HEK293T (cell line): ENCODE measurements at regions not wholly inside any gene's neighbourhood (a gene's known extent, or its start where the extent isn't known, plus 50 kb on each side); places are given as distances from the start of the nearest gene placed in this dataset.
"Not testable (repeated sequence)": the region's sequence is repeated elsewhere in the genome, so short reads cannot be mapped to it uniquely, and the experiment has no call there.

Experiments
- CTCF ChIA-PET: fragments of 350-600 bp; formaldehyde crosslinking; extraction: SDS; loops from one replicate; lab custom pipeline; 2021; ENCODE audit warnings: antibody characterized with exemption, inconsistent platforms; lab: Yijun Ruan, JAX
- POLR2A ChIA-PET: fragments of 350-600 bp; formaldehyde crosslinking; extraction: SDS; loops from one replicate; lab custom pipeline; 2020; ENCODE audit warnings: antibody characterized with exemption, inconsistent platforms; lab: Yijun Ruan, JAX
- DNase-seq: peaks from one replicate; pipeline ENCODE4 v3.0.0; 2012; ENCODE audit warnings: mixed read lengths; ENCODE audit errors: extremely low spot score
- ARNT ChIP-seq: fragments of 450-650 bp; IDR thresholded peaks from 2 replicates; pipeline ENCODE4 v1.6.1; 2017; ENCODE audit warnings: mild to moderate bottlenecking
- BHLHE40 ChIP-seq: fragments of 450-650 bp; IDR thresholded peaks from 2 replicates; pipeline ENCODE4 v1.6.1; 2016; ENCODE audit warnings: mild to moderate bottlenecking, moderate library complexity, borderline replicate concordance
- CTBP1 ChIP-seq: fragments of 450-650 bp; IDR thresholded peaks from 2 replicates; pipeline ENCODE4 v1.6.1; 2016; ENCODE audit warnings: borderline replicate concordance
- ELF4 ChIP-seq: fragments of 450-650 bp; IDR thresholded peaks from 2 replicates; pipeline ENCODE4 v1.6.1; 2017; ENCODE audit warnings: antibody characterized with exemption
- FOXA1 ChIP-seq: fragments of 450-650 bp; IDR thresholded peaks from 2 replicates; pipeline ENCODE4 v1.6.1; 2016; ENCODE audit warnings: mild to moderate bottlenecking
- FOXK2 ChIP-seq: fragments of 450-650 bp; IDR thresholded peaks from 2 replicates; pipeline ENCODE4 v1.6.1; 2016; ENCODE audit warnings: mild to moderate bottlenecking
- FOXM1 ChIP-seq: fragments of 450-650 bp; IDR thresholded peaks from 2 replicates; pipeline ENCODE4 v1.6.1; 2017; ENCODE audit warnings: mild to moderate bottlenecking, borderline replicate concordance
- HDGF ChIP-seq: fragments of 450-650 bp; IDR thresholded peaks from 2 replicates; pipeline ENCODE4 v1.6.1; 2017; ENCODE audit warnings: antibody characterized with exemption, borderline replicate concordance
- L3MBTL2 ChIP-seq: fragments of 450-650 bp; conservative IDR thresholded peaks from 2 replicates; pipeline ENCODE4 v1.6.1; 2016; ENCODE audit warnings: mild to moderate bottlenecking
- LEF1 ChIP-seq: fragments of 450-650 bp; IDR thresholded peaks from 2 replicates; pipeline ENCODE4 v1.6.1; 2017; ENCODE audit warnings: mild to moderate bottlenecking, borderline replicate concordance
- NFRKB ChIP-seq: fragments of 450-650 bp; IDR thresholded peaks from 2 replicates; pipeline ENCODE4 v1.6.1; 2016; ENCODE audit warnings: mild to moderate bottlenecking, moderate library complexity
- PKNOX1 ChIP-seq: fragments of 450-650 bp; IDR thresholded peaks from 2 replicates; pipeline ENCODE4 v1.6.1; 2016
- SP1 ChIP-seq: fragments of 450-650 bp; IDR thresholded peaks from 2 replicates; pipeline ENCODE4 v1.6.1; 2017
- SUZ12 ChIP-seq: fragments of 450-650 bp; IDR thresholded peaks from 2 replicates; pipeline ENCODE4 v1.6.1; 2016; ENCODE audit warnings: mild to moderate bottlenecking
- TARDBP ChIP-seq: fragments of 450-650 bp; IDR thresholded peaks from 2 replicates; pipeline ENCODE4 v1.6.1; 2016
- ZNF384 ChIP-seq: fragments of 450-650 bp; IDR thresholded peaks from 2 replicates; pipeline ENCODE4 v1.6.1; 2016

DNA sequence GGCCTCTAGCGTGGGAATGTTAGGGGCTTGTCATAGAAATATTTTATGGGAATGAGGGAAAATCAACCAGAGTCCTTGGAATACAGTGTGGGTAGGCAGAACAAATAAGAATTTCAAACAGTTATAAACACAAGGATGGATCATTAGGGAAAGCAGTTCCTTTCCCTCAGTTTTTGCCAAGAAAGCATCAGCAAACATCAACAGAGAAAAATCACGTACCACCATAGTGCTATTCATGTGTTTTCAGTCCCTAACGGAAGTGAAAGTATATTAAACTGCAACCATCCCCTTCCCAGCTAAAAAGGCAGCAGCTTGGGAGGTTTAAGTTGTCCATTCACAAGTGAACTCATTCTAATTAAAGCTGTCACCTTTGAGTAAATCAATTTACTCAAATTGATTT, 334.4 kb upstream of the PCDH18 start:
- no peak for DNase-seq
- CTCF ChIA-PET: interaction anchor here (1.0 kb wide), 1 partner anchor 223 kb away, joined by 3 read pairs; no protein-coding TSS in a partner anchor
- no peak for TF ChIP-seq TARDBP
- no peak for TF ChIP-seq ELF4
- TF ChIP-seq BHLHE40: no peak
- no peak for TF ChIP-seq HDGF
- no peak for TF ChIP-seq CTBP1
- no peak for TF ChIP-seq LEF1
- no peak for TF ChIP-seq FOXM1
- TF ChIP-seq PKNOX1: no peak
- TF ChIP-seq SUZ12: no peak
- TF ChIP-seq L3MBTL2: no peak
- TF ChIP-seq ZNF384: no peak
- no peak for TF ChIP-seq NFRKB
- no peak for TF ChIP-seq FOXA1
- no peak for TF ChIP-seq SP1
- no peak for TF ChIP-seq FOXK2
- TF ChIP-seq ARNT: no peak
- POLR2A ChIA-PET: no interaction called here

DNA sequence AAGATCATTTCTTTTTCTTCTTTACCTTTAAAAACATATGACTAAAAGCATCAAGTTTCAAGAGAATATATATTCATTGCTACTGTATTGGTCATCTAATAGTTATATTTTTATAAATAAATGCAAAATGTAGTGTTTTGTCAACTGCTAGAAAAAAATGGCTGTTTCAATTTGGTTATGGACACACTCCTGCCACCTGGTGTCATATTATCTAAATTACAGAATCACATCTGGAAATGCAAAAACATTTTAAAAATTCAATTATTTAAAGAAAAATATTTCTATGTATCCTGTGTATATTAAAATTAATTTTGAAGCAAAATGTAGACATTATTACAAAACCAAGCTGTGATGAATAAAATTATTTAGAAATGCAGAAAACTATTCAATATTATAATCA, 329.4 kb upstream of the PCDH18 start:
- ChIA-PET POLR2A (no interaction called here), CTCF (no interaction called here)
- DNase-seq: peak; percentile 6
- TF ChIP-seq ZNF384: no peak
- no peak for TF ChIP-seq SUZ12

DNA sequence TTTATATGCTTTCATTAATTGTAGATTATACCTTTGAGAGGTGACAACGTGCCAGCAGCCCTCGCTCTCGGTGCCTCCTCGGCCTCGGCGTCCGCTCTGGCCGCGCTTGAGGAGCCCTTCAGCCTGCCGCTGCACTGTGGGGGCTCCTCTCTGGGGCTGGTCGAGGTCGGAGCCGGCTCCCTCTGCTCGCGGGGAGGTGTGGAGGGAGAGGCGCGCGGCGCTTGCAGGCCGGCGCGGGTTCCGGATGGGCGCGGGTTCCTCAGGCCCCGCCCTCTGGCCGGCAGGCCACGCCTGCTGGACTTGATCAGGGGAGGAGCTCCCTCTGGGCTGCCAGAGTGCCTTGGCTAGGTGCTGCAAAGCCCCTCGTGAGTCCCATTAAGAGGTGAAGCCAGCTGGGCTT, 321.1 kb upstream of the PCDH18 start:
- POLR2A ChIA-PET: interaction anchor here (0.6 kb wide), 1 partner anchor 986 kb away, joined by 3 read pairs; no protein-coding TSS in a partner anchor
- CTCF ChIA-PET: interaction anchor here (0.8 to 0.9 kb wide), 2 partner anchors 45 to 729 kb away, joined by 3 to 5 read pairs; no protein-coding TSS in a partner anchor
- DNase-seq: no peak
- no peak for TF ChIP-seq SP1
- TF ChIP-seq FOXK2: no peak
- TF ChIP-seq PKNOX1: no peak
- no peak for TF ChIP-seq ELF4
- TF ChIP-seq HDGF: no peak
- TF ChIP-seq ARNT: no peak
- TF ChIP-seq BHLHE40: no peak
- TF ChIP-seq SUZ12: no peak

- CTCF ChIA-PET: interaction anchor here (0.9 kb wide), 1 partner anchor 46 kb away, joined by 3 read pairs; no protein-coding TSS in a partner anchor
- POLR2A ChIA-PET: no interaction called here
- DNase-seq: no peak
These were observed 320.0 kb upstream of the PCDH18 start for GRCh38 chr4:137852326-137852725.

GRCh38 chr4:137851435-137851834, 319.1 kb upstream of the PCDH18 start:
- POLR2A ChIA-PET: no interaction called here
- DNase-seq: no peak
- CTCF ChIA-PET: interaction anchor here (1.2 kb wide), 1 partner anchor 31 kb away, joined by 3 read pairs; no protein-coding TSS in a partner anchor
- TF ChIP-seq BHLHE40 (no peak), PKNOX1 (no peak), L3MBTL2 (no peak), ARNT (no peak), SP1 (no peak), CTBP1 (no peak), ELF4 (no peak), ZNF384 (no peak), LEF1 (no peak), HDGF (no peak), FOXK2 (no peak), FOXM1 (no peak), SUZ12 (no peak), NFRKB (no peak), TARDBP (no peak), FOXA1 (no peak)

More at GRCh38 chr4:137852326-137852725, 320.0 kb upstream of the PCDH18 start:
- no peak for TF ChIP-seq HDGF
- no peak for TF ChIP-seq SP1
- TF ChIP-seq TARDBP: no peak
- TF ChIP-seq CTBP1: no peak
- no peak for TF ChIP-seq FOXK2
- no peak for TF ChIP-seq FOXA1
- TF ChIP-seq SUZ12: no peak
- TF ChIP-seq ELF4: no peak
- no peak for TF ChIP-seq BHLHE40

- POLR2A ChIA-PET, CTCF ChIA-PET, DNase-seq: not testable (repeated sequence)
These were observed 295.7 kb upstream of the PCDH18 start for GRCh38 chr4:137827945-137828344.

DNA sequence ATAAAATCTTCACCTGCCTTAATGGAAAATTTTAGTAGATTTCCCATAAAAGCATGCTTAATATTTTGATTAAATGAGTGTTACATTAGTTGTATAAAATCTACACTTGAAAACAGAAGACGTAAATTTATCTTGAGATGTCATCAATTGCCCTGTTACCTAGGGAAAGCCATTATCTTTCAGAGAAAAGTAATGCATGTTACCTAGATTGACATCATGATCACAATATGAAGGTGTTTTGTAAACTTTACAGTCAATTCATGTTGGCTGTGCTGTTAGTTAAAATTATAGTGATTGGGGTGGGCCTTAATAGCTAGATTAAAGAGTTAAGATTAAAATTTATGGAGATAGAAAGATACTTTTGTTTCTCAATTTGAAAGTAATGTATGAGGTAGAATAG, 293.2 kb upstream of the PCDH18 start:
- DNase-seq: no peak
- POLR2A ChIA-PET: no interaction called here
- TF ChIP-seq PKNOX1 (no peak), ELF4 (no peak), FOXK2 (no peak), LEF1 (no peak), FOXM1 (no peak), SP1 (no peak), NFRKB (no peak), L3MBTL2 (no peak)
- CTCF ChIA-PET: interaction anchor here (0.6 kb wide), 1 partner anchor 31 kb away, joined by 4 read pairs; no protein-coding TSS in a partner anchor
